Endothelial cell of umbilical vein (primary cell): ENCODE measurements at regions not wholly inside any gene's neighbourhood (a gene's known extent, or its start where the extent isn't known, plus 50 kb on each side); places are given as distances from the start of the nearest gene placed in this dataset.

Source experiments
- CTCF ChIP-seq, 2 donors: IDR thresholded peaks; 1 replicate in 1 of 2; 2 replicates in 1 of 2; pipeline ENCODE4 v1.5.1; 2011; ENCODE audit warnings: low read length in 2 of 2, mild to moderate bottlenecking in 2 of 2, moderate library complexity in 2 of 2, control low read depth in 1 of 2, inconsistent platforms in 1 of 2, low read depth in 1 of 2; ENCODE audit not compliant: insufficient read depth in 1 of 2; ENCODE audit errors: extremely low read depth in 1 of 2
- EZH2 ChIP-seq: IDR thresholded peaks from 2 replicates; pipeline ENCODE4 v1.6.1; 2012; ENCODE audit warnings: borderline replicate concordance, low read depth, mild to moderate bottlenecking, moderate library complexity, low read length, inconsistent platforms; ENCODE audit not compliant: severe bottlenecking
- POLR2A ChIP-seq: IDR thresholded peaks from 2 replicates; pipeline ENCODE4 v1.6.1; 2012; ENCODE audit warnings: low read depth, mild to moderate bottlenecking, control low read depth, low read length

- TF ChIP-seq POLR2A (no peak), CTCF (IDR thresholded peaks at IDR 0.05; ENCODE audit: extremely low read depth in 1 of 2, insufficient read depth in 1 of 2, low read depth in 1 of 2, low read length in 2 of 2) (no peak), EZH2 (no peak)
Measured at GRCh38 chr4:151538963-151539362, 130.0 kb downstream of the FHIP1A start.
